ENCODE measurements at regions not wholly inside any gene's neighbourhood (a gene's known extent, or its start where the extent isn't known, plus 50 kb on each side); places are given as distances from the start of the nearest gene placed in this dataset.
"Not testable (repeated sequence)": the region's sequence is repeated elsewhere in the genome, so short reads cannot be mapped to it uniquely, and the experiment has no call there.

DNA sequence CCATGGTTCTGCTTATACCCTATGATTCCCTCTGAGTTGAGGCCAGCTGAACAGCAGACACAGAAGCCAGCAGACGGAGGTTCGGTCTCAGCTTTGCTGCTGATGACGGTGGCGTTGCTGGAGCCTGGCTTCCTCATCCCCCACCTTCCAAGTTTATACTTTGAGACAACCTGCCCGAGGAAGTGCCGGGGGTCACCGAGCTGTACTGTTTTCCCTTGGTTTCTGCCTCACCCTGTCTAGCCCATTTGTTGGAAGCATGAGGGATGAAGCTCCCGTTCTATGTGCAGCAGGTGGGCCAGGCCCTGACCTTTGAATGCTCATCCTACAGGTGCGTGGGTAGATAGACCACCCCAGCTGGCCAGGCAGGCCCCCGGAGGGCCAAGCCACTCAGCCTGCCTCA is 117.3 kb downstream of the MYCN start:
- DNase-seq = no peak

GRCh38 chr2:16055848-16056580 is 115.7 kb downstream of the MYCN start:
- DNase-seq = no peak

- no peak for DNase-seq
These were observed 113.3 kb downstream of the MYCN start for GRCh38 chr2:16053437-16054257.

DNA sequence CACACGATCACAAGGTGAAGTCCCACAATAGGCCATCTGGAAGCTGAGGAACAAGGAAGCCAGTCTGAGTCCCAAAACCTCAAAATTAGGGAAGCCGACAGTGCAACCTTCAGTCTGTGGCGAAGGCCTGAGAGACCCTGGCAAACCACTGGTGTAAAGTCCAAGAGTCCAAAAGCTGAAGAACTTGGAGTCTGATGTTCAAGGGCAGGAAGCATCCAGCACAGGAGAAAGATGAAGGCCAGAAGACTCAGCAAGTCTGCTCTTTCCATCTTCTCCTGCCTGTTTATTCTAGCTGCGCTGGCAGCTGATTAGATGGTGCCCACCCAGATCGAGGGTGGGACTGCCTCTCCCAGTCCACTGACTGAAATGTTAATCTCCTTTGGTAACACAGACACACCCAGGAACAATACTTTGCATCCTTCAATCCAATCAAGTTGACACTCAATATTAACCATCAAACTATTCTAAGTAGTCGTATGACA is 112.3 kb downstream of the MYCN start:
- DNase-seq = not testable (repeated sequence)

DNA sequence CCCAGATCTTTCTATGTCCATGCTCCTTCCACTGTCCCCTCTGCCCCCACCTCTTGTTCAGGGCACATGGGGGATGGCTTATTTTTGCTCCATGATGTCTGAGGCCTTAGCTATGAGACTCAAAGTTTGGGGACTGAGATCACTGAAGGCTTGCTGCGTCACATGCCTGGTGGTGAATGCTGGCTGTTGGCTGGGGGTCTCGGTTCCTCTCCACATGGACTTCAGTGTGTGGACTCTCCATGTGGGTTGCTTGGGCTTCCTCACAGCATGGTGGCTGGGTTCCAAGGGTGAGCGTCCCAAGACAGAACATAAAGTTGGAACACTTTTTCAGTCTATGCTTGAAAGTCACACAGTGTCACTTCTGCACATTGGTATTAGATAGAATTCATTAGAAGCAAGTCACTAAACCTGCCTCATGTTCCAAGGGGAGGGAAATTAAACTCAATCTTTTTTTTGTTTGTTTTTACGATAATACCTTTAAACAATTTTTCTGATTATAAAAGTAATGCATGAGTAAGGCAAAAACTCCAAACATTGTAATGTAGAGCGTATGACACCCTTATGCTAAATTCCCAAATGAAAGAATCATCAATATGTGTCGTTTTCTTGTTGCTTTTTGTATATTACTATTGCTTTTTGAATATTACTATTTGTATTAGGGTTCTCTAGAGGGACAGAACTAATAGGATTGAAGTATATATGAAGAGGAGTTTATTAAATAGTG is 111.7 kb downstream of the MYCN start:
- no peak for DNase-seq

- no peak for DNase-seq
These were observed 110.6 kb downstream of the MYCN start for GRCh38 chr2:16050908-16051489.

DNA sequence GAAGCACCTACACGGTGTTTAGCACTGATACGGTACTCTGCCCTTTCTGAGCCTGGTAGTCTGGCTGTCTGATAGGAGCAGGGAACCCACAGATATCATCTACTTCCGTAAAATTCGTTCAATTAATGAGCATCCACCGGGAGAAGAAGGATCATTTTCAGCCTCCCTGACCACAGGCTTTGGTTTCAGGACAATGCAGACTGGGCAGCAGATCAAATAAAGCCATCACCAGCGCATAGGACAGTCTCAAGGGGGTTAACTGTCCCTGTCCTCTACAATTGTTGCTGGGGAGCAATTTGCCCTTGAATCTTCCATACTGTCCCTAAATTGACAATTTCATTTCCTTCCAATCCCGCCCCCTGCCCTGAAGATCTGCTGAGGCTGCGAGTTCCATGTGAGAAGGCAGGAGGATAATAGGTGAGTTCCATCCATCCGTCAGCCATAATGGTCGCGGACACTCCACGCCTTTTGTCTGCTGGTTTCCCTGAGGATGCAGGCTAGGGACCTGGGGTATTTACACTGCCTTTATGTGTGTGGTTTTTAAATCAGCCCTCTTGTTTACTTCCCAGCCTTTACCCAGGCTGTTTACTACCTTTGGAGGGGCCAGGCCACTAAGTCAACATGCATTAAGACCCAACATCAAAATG is 110.0 kb downstream of the MYCN start:
- DNase-seq = no peak

GRCh38 chr2:16049406-16049805 is 109.1 kb downstream of the MYCN start:
- DNase-seq = no peak

DNA sequence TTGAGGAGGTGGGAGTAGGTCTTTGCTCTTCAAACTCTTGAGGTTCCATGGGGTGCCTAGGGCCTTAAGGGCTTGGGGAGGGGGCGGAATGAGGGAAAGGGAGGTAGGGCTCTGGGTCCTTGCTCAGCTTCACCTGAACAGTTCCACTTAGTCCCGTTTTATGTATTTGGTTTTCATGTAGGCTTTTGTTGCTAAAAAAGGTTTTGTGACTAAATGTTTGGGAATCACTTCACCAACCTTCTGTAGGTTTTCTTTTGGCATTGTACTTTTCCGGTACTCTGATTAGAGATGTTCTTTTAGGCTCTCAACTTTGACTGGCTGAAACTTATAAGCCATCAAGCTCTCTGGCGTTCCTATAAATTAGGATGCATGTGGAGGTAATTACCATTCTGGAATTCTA is 108.1 kb downstream of the MYCN start:
- DNase-seq = no peak

DNA sequence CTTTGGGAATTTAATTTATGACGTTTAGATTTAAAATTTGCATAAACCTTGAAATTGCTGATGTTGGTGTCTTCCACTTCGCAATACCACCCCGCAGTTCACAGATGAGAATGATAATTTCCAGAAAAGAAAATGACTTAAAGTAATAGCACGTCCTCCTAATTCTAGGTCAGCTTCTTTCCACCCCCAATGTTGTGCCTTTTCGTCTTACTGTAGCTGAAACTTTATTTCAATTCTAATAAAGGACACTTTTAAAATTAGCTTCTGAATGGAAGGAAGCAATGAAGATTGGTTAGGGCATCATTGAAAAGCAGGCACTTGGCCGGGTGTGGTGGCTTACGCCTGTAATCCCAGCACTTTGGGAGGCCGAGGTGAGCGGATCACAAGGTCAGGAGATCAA is 107.4 kb downstream of the MYCN start:
- no peak for DNase-seq

- DNase-seq = no peak
These were observed 106.3 kb downstream of the MYCN start for GRCh38 chr2:16046649-16047048.

DNA sequence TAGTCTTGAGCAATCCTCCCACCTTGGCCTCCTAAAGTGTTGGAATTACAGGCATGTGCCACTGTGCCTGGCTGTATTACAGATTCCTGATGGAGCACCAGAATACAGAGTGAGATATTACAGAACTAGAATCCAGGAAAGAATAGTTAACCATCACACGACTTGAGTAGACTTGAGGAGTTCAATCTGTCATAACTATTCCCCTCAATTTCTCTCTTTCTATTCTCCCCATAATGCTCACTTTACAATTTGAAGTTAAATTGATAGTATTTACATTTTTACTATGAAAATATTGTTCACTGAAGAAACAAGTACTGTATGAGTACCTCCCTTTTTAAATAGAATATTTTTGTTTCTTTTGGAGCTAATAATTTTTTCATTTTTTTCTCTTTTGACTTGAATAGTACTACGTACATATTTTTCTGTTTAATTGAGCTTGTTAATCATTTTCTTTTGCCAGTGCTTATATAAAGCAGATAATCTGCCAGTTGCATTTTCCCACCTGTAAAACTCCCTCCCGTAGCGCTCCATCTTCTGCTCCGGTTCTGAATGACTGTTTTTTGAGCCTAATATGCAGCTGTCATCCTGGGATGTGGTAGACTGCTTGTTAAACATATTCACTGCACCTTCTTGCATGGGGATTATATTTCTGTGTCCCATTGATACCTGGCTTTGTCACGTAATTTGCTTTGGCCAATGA is 105.5 kb downstream of the MYCN start:
- no peak for DNase-seq

DNA sequence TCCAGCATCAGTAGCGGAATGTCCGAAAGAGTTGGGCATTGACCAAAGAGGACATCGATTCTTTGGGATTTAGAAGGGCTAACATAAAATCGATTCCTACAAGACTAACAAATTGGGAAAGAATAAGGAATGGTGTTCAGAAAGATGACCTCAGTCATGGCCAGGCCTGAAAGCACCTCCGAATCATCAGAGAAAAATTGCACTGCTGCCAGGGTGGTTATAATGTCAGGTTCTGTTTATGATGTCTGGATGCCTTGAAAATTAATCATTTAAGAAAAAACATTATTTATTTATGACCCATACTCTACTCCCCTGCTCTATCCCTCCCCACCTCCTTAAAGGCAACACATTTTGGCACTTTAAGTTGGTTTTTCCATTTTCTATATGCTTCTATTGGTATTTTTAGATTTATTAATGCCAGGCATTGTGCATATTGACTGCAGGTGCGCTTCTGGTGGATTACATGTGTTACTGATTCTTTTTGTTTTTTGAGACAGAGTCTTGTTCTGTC is 104.7 kb downstream of the MYCN start:
- DNase-seq = no peak

DNA sequence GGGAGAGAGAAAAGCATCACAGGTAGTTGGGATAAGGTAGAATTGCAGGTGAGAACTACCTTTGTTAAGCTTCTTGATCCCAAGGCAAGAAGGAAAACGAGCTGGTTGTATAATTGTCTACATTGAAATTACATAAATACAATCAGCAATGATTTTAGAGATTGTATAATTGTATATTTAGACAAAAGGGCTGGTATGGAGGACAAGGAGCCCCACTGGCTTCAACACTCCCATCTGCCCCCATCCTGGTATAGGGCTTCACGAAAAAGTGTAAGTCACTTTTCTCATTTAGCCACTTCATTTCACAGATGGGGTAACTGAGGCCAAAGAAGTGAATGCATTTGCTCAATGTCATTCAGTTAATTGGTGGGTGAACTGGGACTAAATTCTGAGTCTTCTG is 103.3 kb downstream of the MYCN start:
- no peak for DNase-seq

DNA sequence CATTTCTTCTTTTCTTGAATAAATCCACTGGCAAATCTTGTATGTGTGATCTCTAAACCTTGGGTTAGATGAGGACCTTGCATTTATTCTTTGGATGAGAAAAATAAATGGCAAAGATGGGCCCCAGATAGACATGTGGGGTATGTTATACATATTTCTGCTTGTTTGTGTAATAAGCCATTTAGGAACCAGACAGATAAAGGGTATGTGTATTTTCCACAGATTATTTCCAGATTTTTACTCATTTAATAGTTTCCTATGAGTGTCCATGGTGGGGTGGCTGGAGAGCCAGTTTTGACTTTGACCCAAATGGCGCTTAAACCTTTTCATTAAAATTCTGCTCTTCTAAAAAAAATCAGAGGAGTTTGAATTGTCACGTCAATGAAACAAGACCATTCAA is 102.8 kb downstream of the MYCN start:
- DNase-seq = no peak

- DNase-seq = no peak
These were observed 101.9 kb downstream of the MYCN start for GRCh38 chr2:16042201-16042700.

- peak; percentile 57 for DNase-seq
These were observed 100.1 kb downstream of the MYCN start for GRCh38 chr2:16040271-16041010.

DNA sequence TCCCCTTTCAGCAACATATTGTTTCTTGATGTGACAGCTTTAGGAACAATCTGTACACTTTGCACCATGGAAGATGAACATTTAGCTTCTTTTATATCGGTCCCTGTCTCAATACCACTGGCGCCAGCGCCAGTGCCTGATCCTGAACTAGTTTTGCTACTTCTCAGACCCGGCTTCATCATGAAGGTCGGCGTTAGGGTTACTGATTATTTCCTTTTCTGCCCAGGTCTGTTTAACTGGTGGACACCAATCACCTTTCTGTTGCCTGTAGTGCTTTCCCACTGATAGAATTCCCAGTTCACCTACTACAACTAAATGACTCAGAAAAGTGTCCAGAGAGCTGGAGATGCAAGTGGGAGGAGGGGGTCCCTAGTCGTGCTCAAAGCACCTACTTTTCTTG is 99.5 kb downstream of the MYCN start:
- no peak for DNase-seq

- no peak for DNase-seq
These were observed 98.7 kb downstream of the MYCN start for GRCh38 chr2:16039055-16039454.

GRCh38 chr2:16038621-16039020 is 98.3 kb downstream of the MYCN start:
- DNase-seq = no peak

All from DMS79 (cell line).